ENCODE measurements at regions not wholly inside any gene's neighbourhood (a gene's known extent, or its start where the extent isn't known, plus 50 kb on each side); places are given as distances from the start of the nearest gene placed in this dataset.

DNA sequence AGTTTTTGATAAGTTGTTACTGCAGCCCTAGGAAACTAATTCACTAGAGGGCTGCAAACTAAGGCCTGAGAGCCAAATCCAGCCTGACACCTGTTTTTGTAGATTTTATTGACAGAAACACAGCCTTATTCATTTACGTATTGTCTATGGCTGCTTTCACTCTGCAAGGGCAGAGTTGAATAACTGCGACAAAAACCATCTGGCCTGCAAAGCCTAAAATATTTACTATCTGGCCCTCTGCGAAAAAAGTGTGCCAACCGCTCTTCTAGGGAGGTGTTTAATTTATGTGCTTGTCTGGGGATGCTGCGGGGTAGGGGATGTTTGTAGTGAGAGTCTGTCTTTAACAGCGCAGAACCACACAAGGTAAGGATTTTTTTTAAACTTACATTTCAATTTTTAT, 165.0 kb upstream of the RBFOX1 start:
- no peak overlapping the region for H3K4me3 ChIP-seq (ENCODE audit: low read depth, low read length)
- no peak for DNase-seq (ENCODE audit: low read depth)
- TF ChIP-seq, protein P1, sequence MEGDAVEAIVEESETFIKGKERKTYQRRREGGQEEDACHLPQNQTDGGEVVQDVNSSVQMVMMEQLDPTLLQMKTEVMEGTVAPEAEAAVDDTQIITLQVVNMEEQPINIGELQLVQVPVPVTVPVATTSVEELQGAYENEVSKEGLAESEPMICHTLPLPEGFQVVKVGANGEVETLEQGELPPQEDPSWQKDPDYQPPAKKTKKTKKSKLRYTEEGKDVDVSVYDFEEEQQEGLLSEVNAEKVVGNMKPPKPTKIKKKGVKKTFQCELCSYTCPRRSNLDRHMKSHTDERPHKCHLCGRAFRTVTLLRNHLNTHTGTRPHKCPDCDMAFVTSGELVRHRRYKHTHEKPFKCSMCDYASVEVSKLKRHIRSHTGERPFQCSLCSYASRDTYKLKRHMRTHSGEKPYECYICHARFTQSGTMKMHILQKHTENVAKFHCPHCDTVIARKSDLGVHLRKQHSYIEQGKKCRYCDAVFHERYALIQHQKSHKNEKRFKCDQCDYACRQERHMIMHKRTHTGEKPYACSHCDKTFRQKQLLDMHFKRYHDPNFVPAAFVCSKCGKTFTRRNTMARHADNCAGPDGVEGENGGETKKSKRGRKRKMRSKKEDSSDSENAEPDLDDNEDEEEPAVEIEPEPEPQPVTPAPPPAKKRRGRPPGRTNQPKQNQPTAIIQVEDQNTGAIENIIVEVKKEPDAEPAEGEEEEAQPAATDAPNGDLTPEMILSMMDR (conservative IDR thresholded peaks at IDR 0.05; ENCODE audit: low read depth, low read length): no peak

DNA sequence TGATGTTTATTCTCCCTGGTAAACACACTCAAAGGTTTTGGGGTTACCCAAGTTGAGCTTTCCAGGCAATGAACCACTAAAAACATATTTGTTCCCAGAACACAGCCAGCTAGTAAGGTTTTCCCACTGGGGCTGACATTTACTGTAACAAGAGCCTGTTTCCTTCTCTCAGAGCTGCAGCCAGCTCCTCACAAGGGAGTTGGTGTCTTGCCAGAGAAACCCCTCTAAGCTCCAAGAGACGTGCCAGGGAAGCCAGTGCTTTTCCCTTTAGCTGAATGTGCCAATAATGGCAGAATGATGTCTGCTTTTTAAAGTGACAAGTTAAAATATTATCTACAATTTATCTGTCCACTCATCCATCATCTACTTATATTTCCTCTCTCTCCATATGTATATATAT, 170.8 kb upstream of the RBFOX1 start:
- TF ChIP-seq, protein P1 (conservative IDR thresholded peaks at IDR 0.05; ENCODE audit: low read depth, low read length): no peak

DNA sequence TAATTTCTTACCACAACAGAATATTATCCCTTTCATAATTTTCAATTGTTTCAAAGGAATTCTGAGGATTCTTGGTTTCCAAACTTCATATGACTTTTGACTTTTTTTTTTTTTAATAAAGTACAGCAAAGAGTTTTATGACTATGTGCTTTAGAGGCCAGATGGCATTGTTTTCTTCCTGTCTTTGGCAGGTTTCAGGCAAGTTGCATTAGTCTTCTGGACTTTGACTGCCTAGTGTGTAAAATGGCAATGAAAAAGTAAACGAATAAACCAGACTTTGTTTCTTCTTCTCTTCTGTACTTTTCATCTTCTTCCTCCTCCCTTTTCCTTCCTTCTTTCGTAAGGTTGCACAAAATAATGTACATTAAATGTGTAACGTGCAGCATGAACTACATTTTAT, 172.6 kb upstream of the RBFOX1 start:
- no peak overlapping the region for H3K4me3 ChIP-seq (ENCODE audit: low read depth, low read length)
- no peak for DNase-seq (ENCODE audit: low read depth)
- TF ChIP-seq, protein P1 (conservative IDR thresholded peaks at IDR 0.05; ENCODE audit: low read depth, low read length): no peak

More for the DNA sequence above, 170.8 kb upstream of the RBFOX1 start:
- no peak for DNase-seq (ENCODE audit: low read depth)
- H3K4me3 ChIP-seq (ENCODE audit: low read depth, low read length): no peak overlapping the region

DNA sequence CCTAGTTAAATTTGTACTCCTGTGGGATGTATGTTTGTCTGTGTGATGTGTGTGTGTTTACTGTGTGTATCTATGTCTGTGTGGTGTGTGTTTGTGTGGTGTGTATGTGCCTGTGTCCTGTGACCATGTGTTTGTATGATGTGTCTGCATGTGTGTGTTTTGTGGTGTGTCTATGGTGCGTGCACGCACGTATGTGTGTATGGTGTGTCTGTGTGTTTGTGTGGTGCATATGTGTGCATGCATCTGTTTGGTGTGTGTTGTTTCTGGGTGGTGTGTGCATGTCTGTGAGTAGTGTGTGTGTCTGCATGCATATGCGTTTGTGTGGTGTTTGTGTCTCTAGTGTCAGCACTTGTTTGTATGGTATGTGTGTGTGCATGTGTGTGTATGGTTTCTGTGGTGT, 174.2 kb upstream of the RBFOX1 start:
- no peak overlapping the region for H3K4me3 ChIP-seq (ENCODE audit: low read depth, low read length)
- DNase-seq (ENCODE audit: low read depth): no peak
- TF ChIP-seq, protein P1 (conservative IDR thresholded peaks at IDR 0.05; ENCODE audit: low read depth, low read length): no peak

DNA sequence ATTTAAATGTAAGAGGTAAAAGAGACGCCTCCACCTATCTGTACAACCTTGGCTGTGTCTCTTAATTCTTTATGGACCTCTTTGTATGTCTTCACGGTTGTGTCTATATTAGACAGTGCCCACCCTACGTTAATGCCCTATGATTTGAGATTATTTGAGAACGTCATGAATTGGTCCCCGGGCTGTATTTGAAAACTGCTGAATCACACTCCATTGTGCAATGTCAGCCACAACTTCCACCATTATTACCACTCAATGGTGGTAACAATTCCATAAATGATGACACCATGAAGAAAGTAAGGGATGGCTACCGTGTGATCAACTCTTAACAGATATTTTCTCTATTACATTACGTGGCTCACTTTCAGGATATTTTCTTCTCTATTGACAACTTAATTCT, 182.4 kb upstream of the RBFOX1 start:
- no peak for DNase-seq (ENCODE audit: low read depth)
- TF ChIP-seq, protein P1 (conservative IDR thresholded peaks at IDR 0.05; ENCODE audit: low read depth, low read length): no peak
- H3K4me3 ChIP-seq (ENCODE audit: low read depth, low read length): no peak overlapping the region

DNA sequence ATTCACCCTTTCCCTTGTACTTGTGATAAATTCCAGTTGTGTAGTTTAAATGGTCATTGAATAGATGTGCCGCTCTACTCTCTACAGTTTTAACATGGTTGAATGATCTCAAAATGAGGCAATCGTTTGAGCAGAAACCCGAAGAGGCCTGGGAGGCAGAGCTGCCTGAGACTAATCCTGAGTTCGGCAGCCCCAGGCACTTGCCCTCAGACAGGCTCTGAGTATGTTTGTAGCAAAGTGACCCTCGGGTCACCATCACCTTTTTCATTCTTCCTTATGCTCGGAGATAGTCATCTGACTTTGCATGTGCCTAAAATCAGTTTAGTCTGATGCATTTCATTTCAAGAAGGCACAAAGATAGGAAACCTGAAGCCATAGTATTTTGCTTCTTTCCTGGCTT, 184.0 kb upstream of the RBFOX1 start:
- no peak for DNase-seq (ENCODE audit: low read depth)
- TF ChIP-seq, protein P1 (conservative IDR thresholded peaks at IDR 0.05; ENCODE audit: low read depth, low read length): no peak

DNA sequence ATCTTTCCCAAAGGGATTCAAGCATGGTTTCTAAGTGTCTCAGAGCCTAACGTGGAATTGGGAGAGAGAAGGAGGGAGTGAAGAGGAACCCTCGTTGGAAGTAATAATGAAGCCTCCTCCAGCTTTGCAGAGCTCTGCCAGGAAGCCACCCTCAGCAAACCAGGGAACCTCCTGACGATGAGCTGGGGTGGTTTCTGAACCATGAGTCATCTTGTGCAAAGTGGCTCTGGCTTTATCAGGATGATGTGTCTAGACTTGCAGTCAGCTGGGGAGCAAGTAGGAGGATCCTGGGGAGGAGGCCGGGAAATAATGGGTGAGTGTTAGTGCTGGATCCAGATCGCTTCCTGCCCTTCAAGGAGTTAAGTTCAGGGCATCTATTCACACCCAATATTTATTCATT, 191.7 kb upstream of the RBFOX1 start:
- TF ChIP-seq, protein P1 (conservative IDR thresholded peaks at IDR 0.05; ENCODE audit: low read depth, low read length): no peak

More for the DNA sequence above, 184.0 kb upstream of the RBFOX1 start:
- H3K4me3 ChIP-seq (ENCODE audit: low read depth, low read length): no peak overlapping the region

More for the DNA sequence above, 191.7 kb upstream of the RBFOX1 start:
- no peak overlapping the region for H3K4me3 ChIP-seq (ENCODE audit: low read depth, low read length)
- DNase-seq (ENCODE audit: low read depth): no peak
